Naive thymus-derived CD8-positive, alpha-beta T cell (primary cell): ENCODE measurements at regions not wholly inside any gene's neighbourhood (a gene's known extent, or its start where the extent isn't known, plus 50 kb on each side); places are given as distances from the start of the nearest gene placed in this dataset.
"Not testable (repeated sequence)": the region's sequence is repeated elsewhere in the genome, so short reads cannot be mapped to it uniquely, and the experiment has no call there.

Source experiments
- ATAC-seq, 2 donors: fragments of 150-1000 bp; cut with Tn5 transposase in 1 of 2; sonication (Bioruptor Pico), chemical (Tn5 transposase) in 1 of 2; 1 replicate in 1 of 2; 2 replicates in 1 of 2; pipeline ENCODE4 v1.10.0; 2021; ENCODE audit warnings: mild to moderate bottlenecking in 2 of 2, moderate library complexity in 2 of 2
- POLR2A ChIA-PET: fragments of 350-600 bp; sonication (Branson Sonifier 250); formaldehyde crosslinking; loops from one replicate; lab custom pipeline; 2021; ENCODE audit warnings: antibody characterized with exemption; lab: Charles Lee
- DNase-seq, 10 donors: peaks; one replicate each; pipeline versions ENCODE4 v3.0.0 to v3.0.0-alpha.2; 2020 to 2022
- H3K27ac Mint-ChIP-seq, 10 donors: one replicate each; pipeline ENCODE4 v1.8.0; 2020 to 2022; ENCODE audit warnings: mild to moderate bottlenecking in 10 of 10, mixed read lengths in 10 of 10, moderate library complexity in 4 of 10, inconsistent platforms in 1 of 10
- H3K27me3 Mint-ChIP-seq, 5 donors: one replicate each; pipeline ENCODE4 v1.8.0; 2021 to 2022; ENCODE audit warnings: mixed read lengths in 5 of 5
- H3K36me3 Mint-ChIP-seq, 3 donors: one replicate each; pipeline ENCODE4 v1.8.0; 2020 to 2022; ENCODE audit warnings: mixed read lengths in 3 of 3, mild to moderate bottlenecking in 2 of 3, inconsistent platforms in 1 of 3
- H3K4me1 Mint-ChIP-seq, 4 donors: one replicate each; pipeline ENCODE4 v1.8.0; 2021 to 2022; ENCODE audit warnings: mixed read lengths in 4 of 4
- H3K4me3 Mint-ChIP-seq, 10 donors: one replicate each; pipeline ENCODE4 v1.8.0; 2020 to 2022; ENCODE audit warnings: mild to moderate bottlenecking in 10 of 10, mixed read lengths in 10 of 10, moderate library complexity in 6 of 10, inconsistent platforms in 1 of 10
- H3K9me3 Mint-ChIP-seq, 9 donors: one replicate each; pipeline ENCODE4 v1.8.0; 2020 to 2022; ENCODE audit warnings: mixed read lengths in 9 of 9, mild to moderate bottlenecking in 3 of 9, inconsistent platforms in 1 of 9, moderate library complexity in 1 of 9

DNA sequence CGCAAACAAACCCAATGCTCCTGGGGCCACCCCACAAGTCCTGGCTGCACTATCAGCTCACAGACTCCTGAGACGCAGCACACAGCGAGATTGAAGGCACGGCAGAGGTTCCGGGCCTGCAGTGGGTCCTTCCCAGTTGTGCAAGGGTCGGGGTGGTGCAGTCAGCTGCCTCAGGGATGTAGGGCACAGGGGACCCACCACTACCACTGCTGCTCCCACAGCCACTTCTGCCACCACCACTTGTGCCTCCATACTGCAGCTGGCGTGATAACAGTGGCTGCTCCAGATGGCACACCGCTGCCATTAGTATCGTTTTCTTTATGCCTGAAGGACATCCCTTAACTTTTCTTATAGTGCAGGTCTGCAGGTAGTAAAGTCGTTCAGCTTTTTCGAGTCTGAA lies 443.8 kb downstream of the SPATA31A1 start:
- not testable (repeated sequence) for H3K27ac Mint-ChIP-seq, H3K36me3 Mint-ChIP-seq

GRCh38 chr9:39802561-39802960 lies 447.1 kb downstream of the SPATA31A1 start:
- ATAC-seq, H3K9me3 Mint-ChIP-seq, POLR2A ChIA-PET, H3K27me3 Mint-ChIP-seq, DNase-seq, H3K4me3 Mint-ChIP-seq, H3K4me1 Mint-ChIP-seq, H3K27ac Mint-ChIP-seq, H3K36me3 Mint-ChIP-seq: not testable (repeated sequence)

More for the DNA sequence above, 443.8 kb downstream of the SPATA31A1 start:
- H3K4me3 Mint-ChIP-seq, H3K27me3 Mint-ChIP-seq, H3K9me3 Mint-ChIP-seq, ATAC-seq, H3K4me1 Mint-ChIP-seq, POLR2A ChIA-PET: not testable (repeated sequence)
- peak in 1 of 10 donors; percentile 52 for DNase-seq

DNA sequence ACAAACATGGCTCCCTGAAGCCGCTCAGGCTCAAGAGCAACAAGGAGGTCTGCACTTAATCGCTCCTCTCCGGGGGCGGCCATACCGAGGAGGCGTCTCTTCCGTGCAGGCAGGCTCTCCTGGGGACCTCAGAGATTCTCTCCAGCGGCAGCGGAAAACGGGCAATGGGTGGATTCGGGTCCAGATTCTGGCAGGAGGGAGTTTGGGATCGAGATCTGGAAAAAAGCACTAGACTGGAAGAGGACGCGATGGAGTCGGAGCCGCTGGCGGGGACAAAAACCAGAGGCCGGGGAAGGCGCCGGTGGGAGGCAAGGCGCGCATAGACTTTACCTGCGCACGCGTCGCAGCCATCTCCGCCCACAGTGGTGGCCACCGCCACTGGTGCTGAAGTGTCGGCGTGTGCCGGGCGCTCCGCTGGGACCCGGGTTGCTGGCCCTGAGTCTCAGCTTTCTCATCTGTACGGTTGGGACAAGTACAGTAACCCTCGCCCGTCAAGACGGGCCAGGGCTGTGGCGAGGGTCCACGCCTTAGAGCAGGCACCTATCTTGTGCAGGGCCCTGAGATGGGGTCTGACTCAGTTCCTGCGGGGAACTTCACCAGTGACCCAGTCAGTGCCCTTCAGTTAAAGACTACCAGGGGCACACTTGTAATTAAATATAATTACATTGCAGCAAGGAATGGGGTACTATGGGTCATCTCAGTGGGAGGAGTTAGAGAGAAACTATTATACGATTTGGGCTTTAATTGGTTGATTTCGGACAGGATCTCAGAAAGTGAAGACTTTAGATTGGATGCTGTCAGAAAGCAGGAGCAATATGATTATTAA lies 454.1 kb downstream of the SPATA31A1 start:
- H3K9me3 Mint-ChIP-seq, H3K4me1 Mint-ChIP-seq, POLR2A ChIA-PET, H3K36me3 Mint-ChIP-seq, H3K27me3 Mint-ChIP-seq: not testable (repeated sequence)
- ATAC-seq (peak; percentile 78 to 90), DNase-seq (peak; percentile 20 to 91 (median 67))
- Mint-ChIP-seq H3K27ac (peak overlapping the region; percentile 88 to 98 (median 95)), H3K4me3 (peak overlapping the region; percentile 88 to 100 (median 98))

- ATAC-seq, H3K4me1 Mint-ChIP-seq, DNase-seq, H3K36me3 Mint-ChIP-seq, H3K27me3 Mint-ChIP-seq, POLR2A ChIA-PET, H3K9me3 Mint-ChIP-seq, H3K27ac Mint-ChIP-seq: not testable (repeated sequence)
- peak overlapping the region in 2 of 10 donors; percentile 15 to 97 for H3K4me3 Mint-ChIP-seq
Measured at GRCh38 chr9:39810401-39810800, 454.9 kb downstream of the SPATA31A1 start.

DNA sequence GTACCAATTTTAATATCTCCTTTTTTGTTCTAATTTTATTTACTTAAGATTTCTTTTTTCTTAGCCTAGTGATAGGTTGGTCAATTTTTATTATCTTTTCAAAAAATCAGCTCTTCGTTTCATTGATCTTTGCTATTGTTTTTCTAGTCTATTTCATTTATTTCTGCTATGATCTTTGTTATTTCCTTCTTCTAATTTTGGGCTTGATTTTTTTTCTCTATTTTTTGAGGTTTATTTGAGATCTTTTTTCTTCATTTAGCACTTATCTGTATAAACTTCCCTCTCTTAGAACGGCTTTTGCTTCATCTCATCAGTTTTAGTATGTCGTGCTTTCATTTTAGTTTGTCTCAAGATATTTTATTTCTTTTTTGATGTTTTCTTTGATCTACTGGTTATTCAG lies 456.1 kb downstream of the SPATA31A1 start:
- not testable (repeated sequence) for H3K36me3 Mint-ChIP-seq

DNA sequence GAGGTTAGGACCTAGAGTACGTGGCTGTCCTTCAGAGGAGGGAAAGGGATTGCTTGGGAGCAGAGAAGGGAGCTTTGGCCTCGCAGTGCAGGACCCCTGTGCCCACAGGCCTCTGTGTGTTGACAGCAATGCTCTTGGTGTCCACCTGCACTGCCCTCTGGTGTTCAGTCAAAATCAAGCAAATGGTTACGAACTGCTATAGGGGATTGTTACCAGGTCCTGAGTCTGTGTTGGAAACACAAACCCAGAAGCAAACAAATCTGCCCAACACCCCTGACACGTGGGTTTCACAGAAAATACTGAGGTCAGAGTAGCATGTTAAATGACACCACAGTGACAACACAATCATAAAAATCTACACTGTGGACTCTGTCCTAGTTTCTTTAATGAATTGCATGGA lies 473.0 kb downstream of the SPATA31A1 start:
- POLR2A ChIA-PET, H3K27ac Mint-ChIP-seq, H3K36me3 Mint-ChIP-seq, ATAC-seq, DNase-seq, H3K4me3 Mint-ChIP-seq, H3K27me3 Mint-ChIP-seq, H3K9me3 Mint-ChIP-seq, H3K4me1 Mint-ChIP-seq: not testable (repeated sequence)

More for the DNA sequence above, 456.1 kb downstream of the SPATA31A1 start:
- POLR2A ChIA-PET, H3K27ac Mint-ChIP-seq, H3K9me3 Mint-ChIP-seq, H3K4me1 Mint-ChIP-seq, ATAC-seq, H3K4me3 Mint-ChIP-seq, DNase-seq, H3K27me3 Mint-ChIP-seq: not testable (repeated sequence)
